LNCAP (cell line): ENCODE measurements at regions not wholly inside any gene's neighbourhood (a gene's known extent, or its start where the extent isn't known, plus 50 kb on each side); places are given as distances from the start of the nearest gene placed in this dataset.

Source experiments
- TF ChIP-seq, protein P1 (sequence below): fragments of 450-650 bp; IDR thresholded peaks from 2 replicates; pipeline ENCODE4 v1.5.1; 2017; ENCODE audit warnings: mild to moderate bottlenecking

- TF ChIP-seq, protein P1, sequence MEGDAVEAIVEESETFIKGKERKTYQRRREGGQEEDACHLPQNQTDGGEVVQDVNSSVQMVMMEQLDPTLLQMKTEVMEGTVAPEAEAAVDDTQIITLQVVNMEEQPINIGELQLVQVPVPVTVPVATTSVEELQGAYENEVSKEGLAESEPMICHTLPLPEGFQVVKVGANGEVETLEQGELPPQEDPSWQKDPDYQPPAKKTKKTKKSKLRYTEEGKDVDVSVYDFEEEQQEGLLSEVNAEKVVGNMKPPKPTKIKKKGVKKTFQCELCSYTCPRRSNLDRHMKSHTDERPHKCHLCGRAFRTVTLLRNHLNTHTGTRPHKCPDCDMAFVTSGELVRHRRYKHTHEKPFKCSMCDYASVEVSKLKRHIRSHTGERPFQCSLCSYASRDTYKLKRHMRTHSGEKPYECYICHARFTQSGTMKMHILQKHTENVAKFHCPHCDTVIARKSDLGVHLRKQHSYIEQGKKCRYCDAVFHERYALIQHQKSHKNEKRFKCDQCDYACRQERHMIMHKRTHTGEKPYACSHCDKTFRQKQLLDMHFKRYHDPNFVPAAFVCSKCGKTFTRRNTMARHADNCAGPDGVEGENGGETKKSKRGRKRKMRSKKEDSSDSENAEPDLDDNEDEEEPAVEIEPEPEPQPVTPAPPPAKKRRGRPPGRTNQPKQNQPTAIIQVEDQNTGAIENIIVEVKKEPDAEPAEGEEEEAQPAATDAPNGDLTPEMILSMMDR = no peak
Observed at GRCh38 chr10:36175954-36176353, 533.9 kb upstream of the FZD8 start.

GRCh38 chr10:36173364-36173763 is 531.3 kb upstream of the FZD8 start:
- TF ChIP-seq, protein P1 = no peak

- TF ChIP-seq, protein P1 = no peak
Observed at GRCh38 chr10:36171953-36172940, 530.2 kb upstream of the FZD8 start.

DNA sequence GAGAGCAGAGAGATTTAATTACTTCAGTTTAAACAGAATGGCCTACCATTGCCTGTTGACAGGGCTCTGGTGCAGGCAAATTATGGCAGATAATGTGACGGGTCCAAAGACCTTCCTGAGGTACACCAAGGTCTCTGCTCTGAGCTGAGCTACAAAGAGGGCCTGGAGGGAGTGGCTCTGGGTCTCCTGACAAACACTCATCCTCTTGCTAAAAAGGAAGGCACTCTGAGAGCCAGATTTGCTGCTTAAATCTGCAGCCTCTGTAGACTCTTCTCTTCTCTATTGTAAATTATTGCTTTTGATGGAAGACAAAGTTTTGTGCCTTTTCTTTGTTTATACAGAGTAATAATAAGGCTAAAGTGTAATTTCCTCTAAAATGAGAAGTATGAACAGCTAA is 529.5 kb upstream of the FZD8 start:
- TF ChIP-seq, protein P1 = no peak

- TF ChIP-seq, protein P1 = no peak
Observed at GRCh38 chr10:36170943-36171501, 528.9 kb upstream of the FZD8 start.

DNA sequence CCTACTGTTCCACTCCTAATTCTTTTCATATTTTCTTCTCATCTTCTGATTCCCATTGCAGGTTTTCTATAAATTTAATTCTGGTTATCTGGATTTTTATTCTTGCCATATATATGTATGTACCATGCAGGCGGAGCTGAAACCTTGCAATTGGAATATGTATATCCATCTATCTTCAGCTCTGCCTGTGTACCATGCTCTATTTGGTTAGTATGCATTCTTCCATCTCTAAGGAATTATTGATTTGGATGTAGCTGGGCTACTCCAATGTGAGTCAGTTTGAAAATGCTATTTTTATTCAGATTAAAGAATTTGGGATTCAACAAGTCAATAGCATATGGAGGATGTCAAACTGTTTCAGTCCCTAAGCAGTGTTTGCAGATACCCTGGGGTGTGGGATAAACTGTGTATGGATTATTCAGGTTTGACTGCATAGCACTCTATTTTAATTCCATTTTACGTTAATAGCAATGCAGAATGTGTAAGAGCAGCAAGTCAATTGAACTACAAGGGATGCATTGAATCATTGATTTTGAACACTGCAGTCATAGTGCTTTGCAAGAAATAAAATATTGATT is 528.1 kb upstream of the FZD8 start:
- TF ChIP-seq, protein P1 = no peak

DNA sequence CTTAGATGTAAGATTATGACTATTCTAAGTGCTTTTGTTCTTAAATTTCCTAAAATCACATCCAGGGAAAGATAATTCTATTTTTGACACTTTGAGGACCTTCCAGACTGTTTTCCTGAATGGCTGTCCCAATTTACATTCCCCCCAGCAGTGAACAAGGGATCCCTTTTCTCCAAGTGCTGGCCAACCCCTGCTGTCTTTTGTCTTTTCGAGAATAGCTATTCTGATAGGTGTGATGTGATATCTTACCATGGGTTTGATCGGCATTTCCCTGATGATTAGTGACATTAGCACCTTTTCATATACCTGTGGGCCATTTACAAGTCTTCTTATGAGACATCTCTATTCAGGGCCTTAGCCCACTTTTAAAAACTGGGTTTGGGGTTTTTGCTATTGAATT is 526.7 kb upstream of the FZD8 start:
- TF ChIP-seq, protein P1 = no peak
